Adrenal gland (tissue), 5 donors: ENCODE measurements at regions not wholly inside any gene's neighbourhood (a gene's known extent, or its start where the extent isn't known, plus 50 kb on each side); places are given as distances from the start of the nearest gene placed in this dataset.

Source experiments
- CTCF ChIP-seq, 6 experiments: fragments of 450-650 bp in 4 of 6; fragments of 200-600 bp in 2 of 6; sonication (generic) in 1 of 6; IDR thresholded peaks; 1 replicate in 5 of 6; 2 replicates in 1 of 6; pipeline versions ENCODE4 v1.5.1 to v1.8.0; 2016 to 2021; ENCODE audit warnings: antibody characterized with exemption in 6 of 6, mild to moderate bottlenecking in 2 of 6, moderate library complexity in 1 of 6
- POLR2A ChIP-seq, 2 donors: fragments of 450-650 bp; IDR thresholded peaks; one replicate each; pipeline ENCODE4 v1.6.1; 2017; ENCODE audit warnings: antibody characterized with exemption in 2 of 2, mild to moderate bottlenecking in 2 of 2, moderate library complexity in 1 of 2
- donor health status: DM: no; HTN: no; CAD: no.

- no peak for TF ChIP-seq CTCF (IDR thresholded peaks at IDR 0.05)
- TF ChIP-seq POLR2A (IDR thresholded peaks at IDR 0.05): no peak
Measured at GRCh38 chr1:36534711-36535412, 52.1 kb upstream of the CSF3R start.
